ENCODE measurements at regions not wholly inside any gene's neighbourhood (a gene's known extent, or its start where the extent isn't known, plus 50 kb on each side); places are given as distances from the start of the nearest gene placed in this dataset.

GRCh38 chr10:70982443-70982842 lies 94.1 kb upstream of the PCBD1 start:
- Histone ChIP-seq H3K27me3 (ENCODE audit: insufficient read depth, low read length) (no peaks in the 10 kb centered on the region), H3K9ac (ENCODE audit: low read length) (no peak overlapping the region), H3K79me2 (ENCODE audit: insufficient read depth, low read length) (no peaks in the 10 kb centered on the region), H3K4me3 (replicated peaks in 1 of 2; ENCODE audit: low read depth in 1 of 2, low read length in 2 of 2) (no peak overlapping the region), H3K9me3 (ENCODE audit: control insufficient read depth in 1 of 2, insufficient read depth in 1 of 2, low read depth in 1 of 2, low read length in 2 of 2) (no peaks in the 10 kb centered on the region), H3K9me2 (ENCODE audit: insufficient read depth) (no peaks in the 10 kb centered on the region), H3K27ac (ENCODE audit: low read depth, low read length) (no peak overlapping the region), H3K4me1 (ENCODE audit: control insufficient read depth in 1 of 2, insufficient read depth in 2 of 2, low read length in 2 of 2) (no peaks in the 10 kb centered on the region), H2AFZ (ENCODE audit: low read depth, low read length, poor library complexity, severe bottlenecking) (no peak overlapping the region), H3K36me3 (ENCODE audit: control insufficient read depth in 1 of 2, insufficient read depth in 2 of 2, low read length in 2 of 2) (no peaks in the 10 kb centered on the region), H4K20me1 (ENCODE audit: insufficient read depth) (no peaks in the 10 kb centered on the region), H3K4me2 (ENCODE audit: low read length) (no peak overlapping the region)
- POLR2A ChIA-PET, result no interaction called here
- intact Hi-C loops (cut with micrococcal nuclease), result no loop called here
- no peak for DNase-seq (ENCODE audit: low read depth, low spot score)
- RAD21 ChIA-PET (ENCODE audit: low non-redundant PET in 1 of 2, low total read pairs in 2 of 2, uncharacterized antibody in 2 of 2, unreplicated experiment in 2 of 2), result no interaction called here
- BruUV-seq (replicated peaks), result no TSS peak
- no peak for TF ChIP-seq MAX (IDR thresholded peaks at IDR 0.05)
- no peak for TF ChIP-seq SIN3A (IDR thresholded peaks at IDR 0.05; ENCODE audit: low read depth)
- TF ChIP-seq JUND (IDR thresholded peaks at IDR 0.05), result no peak
- TF ChIP-seq RAD21 (IDR thresholded peaks at IDR 0.05; ENCODE audit: low read depth), result no peak
- no peak for TF ChIP-seq ZBTB33 (IDR thresholded peaks at IDR 0.05; ENCODE audit: extremely low read depth, insufficient replicate concordance, low read length)
- no peak for TF ChIP-seq ELF1 (IDR thresholded peaks at IDR 0.05; ENCODE audit: borderline replicate concordance, low read depth)
- TF ChIP-seq EGR1 (IDR thresholded peaks at IDR 0.05; ENCODE audit: low read depth), result no peak
- no peak for TF ChIP-seq ATF3 (IDR thresholded peaks at IDR 0.05)
- no peak for TF ChIP-seq POLR2AphosphoS5 (IDR thresholded peaks at IDR 0.05; ENCODE audit: low read depth, low read length)
- TF ChIP-seq ZNF274 (IDR thresholded peaks at IDR 0.05; ENCODE audit: low read depth, low read length), result no peak
- no peak for TF ChIP-seq EZH2 (IDR thresholded peaks at IDR 0.05)
- TF ChIP-seq SP1 (IDR thresholded peaks at IDR 0.05; ENCODE audit: low read depth), result no peak
- TF ChIP-seq YY1 (IDR thresholded peaks at IDR 0.05; ENCODE audit: extremely low read depth, insufficient replicate concordance, low read depth, low read length), result no peak
- TF ChIP-seq REST (IDR thresholded peaks at IDR 0.05; ENCODE audit: low read depth), result no peak
- no peak for TF ChIP-seq ZFX (IDR thresholded peaks at IDR 0.05)
- TF ChIP-seq CEBPB (IDR thresholded peaks at IDR 0.05; ENCODE audit: low read depth), result no peak
- CTCF ChIA-PET, result no interaction called here
- ATAC-seq, result no peak

Data from HCT116 (cell line).